ENCODE measurements at regions not wholly inside any gene's neighbourhood (a gene's known extent, or its start where the extent isn't known, plus 50 kb on each side); places are given as distances from the start of the nearest gene placed in this dataset.
A peak's percentile ranks its signal among the peaks of the same experiment; 100 is the strongest.

GRCh38 chr7:94250124-94250523, 144.6 kb upstream of the COL1A2 start:
- no peaks in the 10 kb centered on the region for H3K9me3 ChIP-seq (ENCODE audit: control insufficient read depth, insufficient read depth, low read depth, low read length)
- H3K4me3 ChIP-seq (ENCODE audit: low read depth, low read length), result no peak overlapping the region
- CTCF ChIA-PET, result no interaction called here
- no peak for TF ChIP-seq ZNF274 (IDR thresholded peaks at IDR 0.05; ENCODE audit: low read length)
- TF ChIP-seq ZNF274 (tag by site-specific recombination; IDR thresholded peaks at IDR 0.05; ENCODE audit: borderline replicate concordance), result no peak
- TF ChIP-seq ZNF112 (tag by site-specific recombination; IDR thresholded peaks at IDR 0.05), result no peak
- TF ChIP-seq SP7 (tag by site-specific recombination; IDR thresholded peaks at IDR 0.05), result 0 out of 2 replicates have a peak, but pooled peaks have one; percentile 20
- no peak for TF ChIP-seq PRDM2 (tag by site-specific recombination; IDR thresholded peaks at IDR 0.05; ENCODE audit: borderline replicate concordance)
- TF ChIP-seq ZNF544 (tag by site-specific recombination; IDR thresholded peaks at IDR 0.05), result no peak
- POLR2A ChIA-PET, result no interaction called here
- no peaks in the 10 kb centered on the region for H3K36me3 ChIP-seq (ENCODE audit: control insufficient read depth in 2 of 2, insufficient read depth in 1 of 2, low read length in 2 of 2)
- H3K27ac ChIP-seq (ENCODE audit: extremely low read depth, low read depth, low read length), result no peak overlapping the region
- peaks cover 17% of the 10 kb centered on the region for H3K4me1 ChIP-seq (ENCODE audit: control insufficient read depth, insufficient read depth, low read length)

GRCh38 chr7:94250987-94251386, 143.7 kb upstream of the COL1A2 start:
- Histone ChIP-seq H3K27ac (ENCODE audit: extremely low read depth, low read depth, low read length) (no peak overlapping the region), H3K36me3 (ENCODE audit: control insufficient read depth in 2 of 2, insufficient read depth in 1 of 2, low read length in 2 of 2) (no peaks in the 10 kb centered on the region), H3K4me1 (ENCODE audit: control insufficient read depth, insufficient read depth, low read length) (peaks cover 17% of the 10 kb centered on the region), H3K9me3 (ENCODE audit: control insufficient read depth, insufficient read depth, low read depth, low read length) (no peaks in the 10 kb centered on the region), H3K4me3 (ENCODE audit: low read depth, low read length) (no peak overlapping the region)
- TF ChIP-seq ZNF48 (tag by site-specific recombination; IDR thresholded peaks at IDR 0.05) (no peak), ZNF354C (tag by site-specific recombination; IDR thresholded peaks at IDR 0.05; ENCODE audit: borderline replicate concordance, low read depth) (no peak), ZNF571 (tag by site-specific recombination; IDR thresholded peaks at IDR 0.05) (no peak), AEBP2 (tag by site-specific recombination; IDR thresholded peaks at IDR 0.05; ENCODE audit: borderline replicate concordance) (no peak), ZNF488 (tag by site-specific recombination; IDR thresholded peaks at IDR 0.05) (no peak), ZXDB (tag by site-specific recombination; IDR thresholded peaks at IDR 0.05) (no peak), ZNF174 (tag by site-specific recombination; IDR thresholded peaks at IDR 0.05) (no peak), ZNF837 (tag by site-specific recombination; IDR thresholded peaks at IDR 0.05) (no peak), PRDM1 (tag by site-specific recombination; IDR thresholded peaks at IDR 0.05) (no peak), ZNF121 (tag by site-specific recombination; IDR thresholded peaks at IDR 0.05) (no peak), ZNF777 (tag by site-specific recombination; IDR thresholded peaks at IDR 0.05; ENCODE audit: borderline replicate concordance) (no peak), KLF10 (tag by site-specific recombination; IDR thresholded peaks at IDR 0.05) (no peak), ZNF132 (tag by site-specific recombination; IDR thresholded peaks at IDR 0.05; ENCODE audit: borderline replicate concordance) (no peak), ZNF16 (tag by site-specific recombination; IDR thresholded peaks at IDR 0.05; ENCODE audit: low read depth) (no peak), ZBTB7A (tag by site-specific recombination; IDR thresholded peaks at IDR 0.05; ENCODE audit: low read depth) (no peak), ZNF692 (tag by site-specific recombination; IDR thresholded peaks at IDR 0.05) (no peak), INSM2 (tag by site-specific recombination; IDR thresholded peaks at IDR 0.05) (no peak), ZNF302 (tag by site-specific recombination; IDR thresholded peaks at IDR 0.05; ENCODE audit: low read depth) (no peak), ZIC2 (tag by site-specific recombination; IDR thresholded peaks at IDR 0.05) (no peak), ZNF830 (tag by site-specific recombination; IDR thresholded peaks at IDR 0.05; ENCODE audit: low read depth) (no peak)
- ChIA-PET CTCF (no interaction called here), POLR2A (no interaction called here)
